ENCODE measurements at regions not wholly inside any gene's neighbourhood (a gene's known extent, or its start where the extent isn't known, plus 50 kb on each side); places are given as distances from the start of the nearest gene placed in this dataset.

DNA sequence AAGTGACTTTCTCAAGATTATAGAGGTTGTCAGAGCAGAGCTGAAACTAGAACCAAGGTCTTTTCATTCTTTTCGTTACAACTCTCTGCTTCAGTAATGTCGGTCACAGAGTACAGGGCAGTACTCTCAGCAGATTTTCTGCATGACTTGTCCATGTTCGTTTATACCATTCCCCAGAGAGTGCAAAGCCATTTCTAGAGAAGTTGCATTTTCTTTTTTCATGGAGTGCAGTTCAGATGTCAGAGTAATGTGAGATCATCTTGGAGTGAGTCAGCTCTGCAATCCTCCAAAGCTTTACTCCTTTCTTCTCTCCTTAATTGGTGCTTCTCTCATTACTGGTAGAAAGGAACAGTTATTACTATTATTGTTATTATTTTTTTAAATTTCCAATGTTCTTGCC lies 115.6 kb upstream of the B3GAT2 start:
- ATAC-seq (ENCODE audit: insufficient number of reproducible peaks, low FRiP score, low read depth) = no peak
- H3K27me3 ChIP-seq (replicated peaks; ENCODE audit: insufficient read depth) = no peaks in the 10 kb centered on the region

DNA sequence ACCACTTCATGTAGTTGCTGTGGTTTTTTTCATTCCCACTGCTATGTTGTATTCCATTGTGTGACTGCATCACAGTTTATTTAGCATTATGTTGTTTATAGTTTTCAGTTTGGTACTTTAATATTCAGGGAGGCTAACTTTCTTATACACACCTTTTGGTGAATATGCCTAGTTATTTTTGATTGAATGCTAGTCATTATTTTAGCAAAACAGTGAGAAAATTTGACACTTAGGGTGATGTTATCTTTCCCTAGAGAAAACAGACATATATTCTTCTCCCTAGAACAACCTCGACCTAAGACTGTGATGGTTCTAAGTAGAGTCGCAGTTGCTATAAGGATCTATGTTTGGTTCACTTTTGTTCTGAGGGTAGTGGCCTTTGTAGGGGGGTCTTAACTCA lies 120.8 kb upstream of the B3GAT2 start:
- H3K27ac ChIP-seq = no peak overlapping the region
- no peak overlapping the region for H3K4me3 ChIP-seq
- H3K9me3 ChIP-seq = peaks cover 6% of the 10 kb centered on the region
- ATAC-seq (ENCODE audit: insufficient number of reproducible peaks, low FRiP score, low read depth) (no peak), DNase-seq (ENCODE audit: low spot score) (no peak)
- TF ChIP-seq, protein P1, sequence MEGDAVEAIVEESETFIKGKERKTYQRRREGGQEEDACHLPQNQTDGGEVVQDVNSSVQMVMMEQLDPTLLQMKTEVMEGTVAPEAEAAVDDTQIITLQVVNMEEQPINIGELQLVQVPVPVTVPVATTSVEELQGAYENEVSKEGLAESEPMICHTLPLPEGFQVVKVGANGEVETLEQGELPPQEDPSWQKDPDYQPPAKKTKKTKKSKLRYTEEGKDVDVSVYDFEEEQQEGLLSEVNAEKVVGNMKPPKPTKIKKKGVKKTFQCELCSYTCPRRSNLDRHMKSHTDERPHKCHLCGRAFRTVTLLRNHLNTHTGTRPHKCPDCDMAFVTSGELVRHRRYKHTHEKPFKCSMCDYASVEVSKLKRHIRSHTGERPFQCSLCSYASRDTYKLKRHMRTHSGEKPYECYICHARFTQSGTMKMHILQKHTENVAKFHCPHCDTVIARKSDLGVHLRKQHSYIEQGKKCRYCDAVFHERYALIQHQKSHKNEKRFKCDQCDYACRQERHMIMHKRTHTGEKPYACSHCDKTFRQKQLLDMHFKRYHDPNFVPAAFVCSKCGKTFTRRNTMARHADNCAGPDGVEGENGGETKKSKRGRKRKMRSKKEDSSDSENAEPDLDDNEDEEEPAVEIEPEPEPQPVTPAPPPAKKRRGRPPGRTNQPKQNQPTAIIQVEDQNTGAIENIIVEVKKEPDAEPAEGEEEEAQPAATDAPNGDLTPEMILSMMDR (IDR thresholded peaks at IDR 0.05) = no peak
- H3K36me3 ChIP-seq = no peaks in the 10 kb centered on the region
- peaks cover 9 to 16% of the 10 kb centered on the region in 2 donors for H3K4me1 ChIP-seq (ENCODE audit: control insufficient read depth in 1 of 2, low read depth in 2 of 2)
- H3K27me3 ChIP-seq (replicated peaks; ENCODE audit: insufficient read depth) = no peaks in the 10 kb centered on the region

More for the DNA sequence above, 115.6 kb upstream of the B3GAT2 start:
- no peaks in the 10 kb centered on the region for H3K4me1 ChIP-seq (ENCODE audit: control insufficient read depth in 1 of 2, low read depth in 2 of 2)
- H3K27ac ChIP-seq = no peak overlapping the region
- H3K9me3 ChIP-seq = peaks cover 3% of the 10 kb centered on the region
- H3K36me3 ChIP-seq = no peaks in the 10 kb centered on the region
- no peak overlapping the region for H3K4me3 ChIP-seq
- DNase-seq (ENCODE audit: low spot score) = no peak
- TF ChIP-seq, protein P1 (IDR thresholded peaks at IDR 0.05) = no peak

DNA sequence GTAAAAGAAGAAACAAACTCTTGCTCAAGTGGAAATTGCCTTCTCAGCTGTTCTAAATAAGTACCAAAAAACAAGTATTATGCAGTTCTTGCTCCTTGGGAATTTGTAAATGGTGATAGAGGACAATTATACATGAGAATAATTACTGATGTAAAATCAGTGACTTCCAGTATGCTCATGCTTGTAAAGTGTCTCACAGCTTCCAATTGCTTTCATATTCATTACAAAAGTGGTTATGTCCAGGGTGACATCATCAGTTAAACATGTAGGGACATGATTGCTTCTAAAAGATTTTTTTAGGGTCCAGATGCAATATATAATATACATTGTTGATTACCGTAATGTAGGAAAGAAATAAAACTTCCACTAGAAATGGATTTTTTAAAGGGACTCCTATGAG lies 122.8 kb upstream of the B3GAT2 start:
- no peak for DNase-seq (ENCODE audit: low spot score)
- no peak overlapping the region for H3K4me3 ChIP-seq
- TF ChIP-seq, protein P1 (IDR thresholded peaks at IDR 0.05) = no peak

DNA sequence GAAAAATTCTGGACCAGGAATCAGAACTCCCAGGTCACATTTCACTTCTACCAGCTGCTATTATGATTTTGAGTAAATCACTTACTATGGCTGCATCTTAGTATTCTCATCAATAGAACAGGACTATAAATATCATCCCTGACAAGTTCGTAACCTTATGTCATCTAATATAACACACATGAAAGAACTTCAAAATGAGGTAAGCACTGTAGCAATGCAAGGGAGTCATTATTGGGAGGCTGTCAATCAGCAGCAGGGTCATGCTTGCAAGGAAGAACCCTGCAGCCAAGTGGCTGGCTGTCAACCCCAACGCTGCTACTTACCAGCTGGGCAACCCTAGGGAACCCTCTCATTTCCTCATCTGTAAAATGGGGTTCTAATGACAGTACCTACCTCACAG lies 123.3 kb upstream of the B3GAT2 start:
- Histone ChIP-seq H3K9me3 (peaks cover 6% of the 10 kb centered on the region), H3K27ac (no peak overlapping the region), H3K27me3 (replicated peaks; ENCODE audit: insufficient read depth) (no peaks in the 10 kb centered on the region), H3K4me3 (no peak overlapping the region), H3K36me3 (no peaks in the 10 kb centered on the region), H3K4me1 (ENCODE audit: control insufficient read depth in 1 of 2, low read depth in 2 of 2) (peaks cover 10 to 20% of the 10 kb centered on the region in 2 donors)
- no peak for ATAC-seq (ENCODE audit: insufficient number of reproducible peaks, low FRiP score, low read depth)
- TF ChIP-seq, protein P1 (IDR thresholded peaks at IDR 0.05) = no peak
- no peak for DNase-seq (ENCODE audit: low spot score)

More for the DNA sequence above, 122.8 kb upstream of the B3GAT2 start:
- Histone ChIP-seq H3K9me3 (peaks cover 6% of the 10 kb centered on the region), H3K36me3 (no peaks in the 10 kb centered on the region), H3K27ac (no peak overlapping the region), H3K4me1 (ENCODE audit: control insufficient read depth in 1 of 2, low read depth in 2 of 2) (peaks cover 10 to 20% of the 10 kb centered on the region in 2 donors), H3K27me3 (replicated peaks; ENCODE audit: insufficient read depth) (no peaks in the 10 kb centered on the region)
- no peak for ATAC-seq (ENCODE audit: insufficient number of reproducible peaks, low FRiP score, low read depth)

DNA sequence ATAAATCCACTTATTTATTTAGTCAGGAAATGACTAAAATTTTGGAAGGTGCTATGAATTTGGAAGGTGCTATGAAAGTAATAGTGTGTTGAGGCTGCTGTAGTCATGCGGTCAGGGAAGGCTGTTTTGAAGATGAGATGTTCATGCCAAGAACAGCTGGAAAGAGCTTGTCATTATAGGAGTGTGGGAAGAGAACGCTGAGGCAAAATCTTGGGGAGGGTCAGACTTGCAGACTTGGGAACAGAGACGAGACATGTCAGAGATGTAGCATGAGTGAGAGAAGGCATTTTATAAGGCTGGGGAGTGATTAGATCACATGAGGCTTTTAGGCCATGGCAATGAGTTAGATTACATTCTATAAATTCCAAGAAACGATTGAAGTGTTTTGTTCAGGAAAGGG lies 124.0 kb upstream of the B3GAT2 start:
- no peaks in the 10 kb centered on the region for H3K27me3 ChIP-seq (replicated peaks; ENCODE audit: insufficient read depth)
- ATAC-seq (ENCODE audit: insufficient number of reproducible peaks, low FRiP score, low read depth) (no peak), DNase-seq (ENCODE audit: low spot score) (no peak)
- peaks cover 6% of the 10 kb centered on the region for H3K9me3 ChIP-seq
- H3K27ac ChIP-seq = no peak overlapping the region
- H3K36me3 ChIP-seq = no peaks in the 10 kb centered on the region
- TF ChIP-seq, protein P1 (IDR thresholded peaks at IDR 0.05) = no peak
- peaks cover 10 to 20% of the 10 kb centered on the region in 2 donors for H3K4me1 ChIP-seq (ENCODE audit: control insufficient read depth in 1 of 2, low read depth in 2 of 2)
- no peak overlapping the region for H3K4me3 ChIP-seq

Measured in thoracic aorta (tissue), 2 donors.